H1 (cell line): ENCODE measurements at regions not wholly inside any gene's neighbourhood (a gene's known extent, or its start where the extent isn't known, plus 50 kb on each side); places are given as distances from the start of the nearest gene placed in this dataset.

Experiments
- CTCF ChIA-PET: fragments of 300-600 bp; sonication (Branson Sonifier 250); formaldehyde crosslinking; loops from one replicate; lab custom pipeline; 2021; ENCODE audit not compliant: partially characterized antibody; lab: Charles Lee
- POLR2A ChIA-PET: fragments of 300-600 bp; sonication (Branson Sonifier 250); formaldehyde crosslinking; loops from one replicate; lab custom pipeline; 2021; ENCODE audit warnings: inconsistent platforms; ENCODE audit not compliant: partially characterized antibody; lab: Charles Lee
- DNase-seq, 2 experiments: peaks; one replicate each; pipeline versions ENCODE4 v3.0.0 to v3.0.0-alpha.2; 2010 to 2022; ENCODE audit warnings: low spot score in 2 of 2, low read depth in 1 of 2, mixed read lengths in 1 of 2
- FAIRE-seq: peaks from 2 replicates; lab custom pipeline; 2011; peaks lifted over from hg19 to GRCh38; lab: Jason Lieb, UNC
- H2AFZ ChIP-seq: 2 replicates; pipeline ENCODE4 v1.8.1; 2012; ENCODE audit warnings: low read length, inconsistent platforms
- H2AK5ac ChIP-seq: 2 replicates; pipeline ENCODE4 v1.6.1; 2013; ENCODE audit warnings: low read depth, low read length
- H2BK120ac ChIP-seq: replicated peaks from 2 replicates; pipeline ENCODE3; 2013; ENCODE audit warnings: low read depth, low read length, inconsistent platforms
- H2BK12ac ChIP-seq: 2 replicates; pipeline ENCODE4 v1.6.1; 2013; ENCODE audit warnings: low read depth, low read length
- H2BK15ac ChIP-seq: 2 replicates; pipeline ENCODE4 v1.6.1; 2013; ENCODE audit warnings: low read length
- H2BK20ac ChIP-seq: 2 replicates; pipeline ENCODE4 v1.6.1; 2013; ENCODE audit warnings: low read length
- H2BK5ac ChIP-seq: 2 replicates; pipeline ENCODE4 v1.6.1; 2013; ENCODE audit warnings: low read depth, low read length
- H3K14ac ChIP-seq: 2 replicates; pipeline ENCODE4 v1.6.1; 2013; ENCODE audit warnings: inconsistent platforms; ENCODE audit not compliant: insufficient read length
- H3K18ac ChIP-seq: 2 replicates; pipeline ENCODE4 v1.6.1; 2013; ENCODE audit warnings: low read length; ENCODE audit errors: extremely low read depth
- H3K23ac ChIP-seq: 2 replicates; pipeline ENCODE4 v1.6.1; 2013; ENCODE audit warnings: inconsistent platforms; ENCODE audit not compliant: insufficient read length
- H3K23me2 ChIP-seq: 2 replicates; pipeline ENCODE4 v1.6.1; 2013; ENCODE audit warnings: low read depth, low read length
- H3K27ac ChIP-seq: 2 replicates; pipeline ENCODE4 v1.6.1; 2011; ENCODE audit warnings: low read depth, low read length, inconsistent platforms
- H3K27me3 ChIP-seq, 4 experiments: replicated peaks in 1 of 4; 1 replicate in 1 of 4; 2 replicates in 3 of 4; pipeline versions ENCODE4 v1.6.1 to v1.8.1; 2011 to 2013; ENCODE audit warnings: low read length in 3 of 4, mild to moderate bottlenecking in 3 of 4, inconsistent platforms in 2 of 4, mixed read lengths in 2 of 4, moderate library complexity in 1 of 4; ENCODE audit not compliant: control insufficient read depth in 3 of 4, insufficient read depth in 3 of 4; ENCODE audit errors: extremely low read depth in 1 of 4
- H3K36me3 ChIP-seq, 4 experiments: 2 replicates each; pipeline versions ENCODE4 v1.6.1 to v1.8.1; 2011 to 2013; ENCODE audit warnings: mild to moderate bottlenecking in 4 of 4, low read length in 3 of 4, moderate library complexity in 2 of 4, control low read depth in 1 of 4, inconsistent platforms in 1 of 4; ENCODE audit not compliant: insufficient read depth in 4 of 4, control insufficient read depth in 2 of 4
- H3K4ac ChIP-seq: replicated peaks from 2 replicates; pipeline ENCODE3; 2013; ENCODE audit warnings: low read length, low read depth, mixed read lengths, inconsistent platforms; ENCODE audit not compliant: insufficient read length
- H3K4me1 ChIP-seq, 4 experiments: replicated peaks in 1 of 4; 1 replicate in 1 of 4; 2 replicates in 3 of 4; pipeline versions ENCODE4 v1.6.1 to v1.8.1; 2011 to 2013; ENCODE audit warnings: low read length in 3 of 4, inconsistent platforms in 2 of 4, mixed read lengths in 1 of 4; ENCODE audit not compliant: insufficient read depth in 4 of 4, control insufficient read depth in 3 of 4
- H3K4me2 ChIP-seq, 2 experiments: 2 replicates each; pipeline versions ENCODE4 v1.6.1 to v1.8.1; 2011 to 2013; ENCODE audit warnings: low read depth in 2 of 2, low read length in 2 of 2, control low read depth in 1 of 2, inconsistent platforms in 1 of 2, mild to moderate bottlenecking in 1 of 2; ENCODE audit not compliant: insufficient read depth in 1 of 2
- H3K4me3 ChIP-seq, 4 experiments: fragments of 200-600, 300-600 bp in 1 of 4; sonication (generic), shearing (Covaris generic), sonication (Bioruptor Twin) in 1 of 4; 2 replicates each; pipeline versions ENCODE4 v1.5.1 to v1.8.1; 2011 to 2016; ENCODE audit warnings: low read length in 4 of 4, low read depth in 3 of 4, control low read depth in 2 of 4, inconsistent platforms in 2 of 4, mild to moderate bottlenecking in 2 of 4, mixed read lengths in 1 of 4, moderate library complexity in 1 of 4; ENCODE audit not compliant: insufficient read depth in 2 of 4; ENCODE audit errors: extremely low read depth in 1 of 4
- H3K56ac ChIP-seq: replicated peaks from 2 replicates; pipeline ENCODE3; 2013; ENCODE audit warnings: low read depth, mild to moderate bottlenecking, mixed read lengths, low read length, inconsistent platforms; ENCODE audit not compliant: insufficient read length
- H3K79me1 ChIP-seq: 2 replicates; pipeline ENCODE4 v1.6.1; 2013; ENCODE audit warnings: low read depth, low read length, control low read depth
- H3K79me2 ChIP-seq, 2 experiments: 2 replicates each; pipeline versions ENCODE4 v1.6.1 to v1.8.1; 2012 to 2013; ENCODE audit warnings: low read length in 2 of 2, mild to moderate bottlenecking in 2 of 2, inconsistent platforms in 1 of 2; ENCODE audit not compliant: insufficient read depth in 2 of 2, control insufficient read depth in 1 of 2
- H3K9ac ChIP-seq, 4 experiments: replicated peaks in 1 of 4; 1 replicate in 1 of 4; 2 replicates in 3 of 4; pipeline versions ENCODE4 v1.6.1 to v1.8.1; 2011 to 2013; ENCODE audit warnings: low read depth in 3 of 4, low read length in 3 of 4, control low read depth in 2 of 4, mild to moderate bottlenecking in 2 of 4, moderate library complexity in 2 of 4, inconsistent platforms in 1 of 4; ENCODE audit errors: extremely low read depth in 1 of 4
- H3K9me3 ChIP-seq, 2 experiments: 2 replicates each; pipeline versions ENCODE4 v1.6.1 to v1.8.1; 2012 to 2013; ENCODE audit warnings: mild to moderate bottlenecking in 2 of 2, moderate library complexity in 2 of 2, control low read depth in 1 of 2, inconsistent platforms in 1 of 2, low read depth in 1 of 2, low read length in 1 of 2, mixed read lengths in 1 of 2; ENCODE audit not compliant: insufficient read depth in 2 of 2
- H4K20me1 ChIP-seq, 2 experiments: replicated peaks in 1 of 2; 2 replicates each; pipeline versions ENCODE3 to v1.8.1; 2011 to 2013; ENCODE audit warnings: inconsistent platforms in 2 of 2, low read length in 2 of 2, mild to moderate bottlenecking in 1 of 2; ENCODE audit not compliant: insufficient read depth in 2 of 2, control insufficient read depth in 1 of 2
- H4K5ac ChIP-seq: 2 replicates; pipeline ENCODE4 v1.6.1; 2013; ENCODE audit warnings: low read length, low read depth, mixed read lengths, inconsistent platforms; ENCODE audit not compliant: insufficient read length
- H4K8ac ChIP-seq: 2 replicates; pipeline ENCODE4 v1.8.0; 2013; ENCODE audit warnings: mild to moderate bottlenecking, moderate library complexity, low read length, inconsistent platforms; ENCODE audit not compliant: insufficient read depth; ENCODE audit errors: extremely low read depth
- H4K91ac ChIP-seq: replicated peaks from 2 replicates; pipeline ENCODE3; 2013; ENCODE audit warnings: low read length, mixed read lengths, inconsistent platforms; ENCODE audit not compliant: insufficient read length
- CREB1 ChIP-seq: IDR thresholded peaks from 2 replicates; pipeline ENCODE4 v1.6.1; 2012; ENCODE audit warnings: inconsistent platforms
- EGR1 ChIP-seq: IDR thresholded peaks from 2 replicates; pipeline ENCODE4 v1.6.1; 2011; ENCODE audit warnings: low read depth, low read length, borderline replicate concordance
- KDM4A ChIP-seq: IDR thresholded peaks from one replicate; pipeline ENCODE4 v1.7.1; 2012; ENCODE audit warnings: low read depth, mild to moderate bottlenecking, moderate library complexity, low read length, inconsistent platforms; ENCODE audit not compliant: severe bottlenecking
- MAFK ChIP-seq: IDR thresholded peaks from 2 replicates; pipeline ENCODE4 v1.6.1; 2012; ENCODE audit warnings: low read depth, mild to moderate bottlenecking, improper control_type of control experiment, low read length
- PHF8 ChIP-seq: fragments of 200-600 bp; sonication (generic); conservative IDR thresholded peaks from 2 replicates; pipeline ENCODE4 v1.7.1; 2012; ENCODE audit warnings: low read depth, mild to moderate bottlenecking, inconsistent platforms, low read length, moderate library complexity
- SIRT6 ChIP-seq: IDR thresholded peaks from one replicate; pipeline ENCODE4 v1.7.1; 2012; ENCODE audit warnings: low read length, inconsistent platforms
- ZNF274 ChIP-seq: IDR thresholded peaks from 2 replicates; pipeline ENCODE4 v1.7.0; 2012; ENCODE audit warnings: low read length, borderline replicate concordance; ENCODE audit errors: extremely low read depth
- WGBS, 2 experiments: shearing (Covaris generic) in 1 of 2; methylation state at CpG; one replicate each; pipeline versions ENCODE4 v1.1.6 to v1.1.7; 2013 to 2015; ENCODE audit warnings: low lambda C conversion rate in 2 of 2, mixed read lengths in 2 of 2, inconsistent platforms in 1 of 2, low coverage in 1 of 2, missing lambda C conversion rate in 1 of 2; ENCODE audit not compliant: insufficient replicate concordance in 2 of 2, insufficient coverage in 1 of 2, insufficient read length in 1 of 2; ENCODE audit errors: extremely low coverage in 1 of 2, missing lambda C conversion rate in 1 of 2; 5-methylcytosine and 5-hydroxymethylcytosine counted together

- POLR2A ChIA-PET, result no interaction called here
These were observed 70.4 kb upstream of the VGLL2 start for GRCh38 chr6:117194978-117195377.

More at GRCh38 chr6:117194978-117195377, 70.4 kb upstream of the VGLL2 start:
- Histone ChIP-seq H3K56ac (no peak overlapping the region), H2BK5ac (no peak overlapping the region), H3K79me1 (no peaks in the 10 kb centered on the region), H2AFZ (no peak overlapping the region), H3K27me3 (no peaks in the 10 kb centered on the region), H2BK20ac (no peak overlapping the region), H2AK5ac (no peak overlapping the region), H3K23me2 (no peaks in the 10 kb centered on the region), H3K79me2 (no peaks in the 10 kb centered on the region), H2BK12ac (no peak overlapping the region), H3K4me1 (no peaks in the 10 kb centered on the region; a peak in 1 of 7 replicates), H3K4me2 (no peak overlapping the region), H3K4ac (no peak overlapping the region), H3K4me3 (no peak overlapping the region), H4K5ac (no peak overlapping the region), H4K91ac (no peak overlapping the region), H3K9ac (no peak overlapping the region), H2BK120ac (no peak overlapping the region), H3K23ac (no peak overlapping the region), H2BK15ac (no peak overlapping the region), H4K8ac (no peak overlapping the region), H4K20me1 (no peaks in the 10 kb centered on the region), H3K9me3 (no peaks in the 10 kb centered on the region), H3K18ac (no peak overlapping the region), H3K27ac (no peak overlapping the region), H3K36me3 (no peaks in the 10 kb centered on the region), H3K14ac (no peak overlapping the region)
- WGBS, 2 experiments, result 80% methylated on average over 4 of the region's 4 CpGs; no CpG with 5 or more reads in 1 of the 2 experiments
- DNase-seq (no peak), FAIRE-seq (no peak)
- no peak for TF ChIP-seq KDM4A
- no peak for TF ChIP-seq ZNF274
- TF ChIP-seq PHF8, result no peak
- TF ChIP-seq EGR1, result no peak
- TF ChIP-seq MAFK, result no peak
- no peak for TF ChIP-seq SIRT6
- no peak for TF ChIP-seq CREB1
- CTCF ChIA-PET, result interaction anchor here (1.0 to 1.1 kb wide), 3 partner anchors 28 to 221 kb away, joined by 3 to 5 read pairs (median 3); no protein-coding TSS in a partner anchor
